ENCODE measurements at regions not wholly inside any gene's neighbourhood (a gene's known extent, or its start where the extent isn't known, plus 50 kb on each side); places are given as distances from the start of the nearest gene placed in this dataset.
"Not testable (repeated sequence)": the region's sequence is repeated elsewhere in the genome, so short reads cannot be mapped to it uniquely, and the experiment has no call there.

DNA sequence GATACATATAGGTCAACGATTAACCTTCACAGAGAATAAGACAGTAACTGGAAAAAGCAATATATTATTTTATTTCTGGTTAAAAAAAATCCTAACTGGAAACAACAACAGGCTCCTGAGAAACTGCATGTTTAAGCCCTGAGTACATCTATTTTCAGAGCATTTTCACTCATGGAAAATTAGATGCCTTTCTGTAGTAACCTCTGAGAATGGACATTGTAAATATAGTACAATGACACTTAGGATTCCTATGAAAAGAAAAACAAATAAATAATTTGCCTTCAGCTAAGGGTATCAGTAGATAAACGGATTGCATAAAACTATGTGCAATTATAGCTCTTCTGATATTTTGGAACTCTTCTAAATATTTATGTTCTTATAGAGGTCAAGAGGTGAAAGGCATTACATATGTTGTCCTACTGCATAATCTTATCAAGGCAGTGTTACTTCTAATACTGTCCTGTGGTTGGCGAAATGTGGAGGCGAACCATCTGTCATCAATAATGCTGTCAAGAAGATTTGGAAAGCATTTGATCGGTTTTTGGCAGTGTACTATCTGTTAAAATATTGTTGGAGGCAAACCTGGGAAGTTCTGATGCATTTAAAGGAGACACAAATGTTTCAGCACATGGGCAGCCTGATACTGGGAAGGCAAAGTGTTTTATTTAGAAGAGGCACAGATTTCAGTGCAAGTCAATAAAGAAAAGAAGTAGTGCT is 381.8 kb downstream of the BTG1 start:
- Histone ChIP-seq H3K27ac (ENCODE audit: low read depth, low read length) (no peak overlapping the region), H3K36me3 (ENCODE audit: insufficient read depth, low read length) (no peaks in the 10 kb centered on the region), H3K9me3 (ENCODE audit: insufficient read depth, low read depth, low read length) (0 out of 2 replicates have a peak, but pooled peaks cover 3% of the 10 kb centered on the region), H3K27me3 (ENCODE audit: insufficient read depth, low read length) (no peaks in the 10 kb centered on the region), H3K4me3 (ENCODE audit: low read length) (no peak overlapping the region), H3K4me1 (ENCODE audit: insufficient read depth, low read length) (no peaks in the 10 kb centered on the region), H3K9ac (ENCODE audit: low read depth, low read length) (no peak overlapping the region)
- WGBS, result 96% methylated on average over 4 of the region's 5 CpGs

DNA sequence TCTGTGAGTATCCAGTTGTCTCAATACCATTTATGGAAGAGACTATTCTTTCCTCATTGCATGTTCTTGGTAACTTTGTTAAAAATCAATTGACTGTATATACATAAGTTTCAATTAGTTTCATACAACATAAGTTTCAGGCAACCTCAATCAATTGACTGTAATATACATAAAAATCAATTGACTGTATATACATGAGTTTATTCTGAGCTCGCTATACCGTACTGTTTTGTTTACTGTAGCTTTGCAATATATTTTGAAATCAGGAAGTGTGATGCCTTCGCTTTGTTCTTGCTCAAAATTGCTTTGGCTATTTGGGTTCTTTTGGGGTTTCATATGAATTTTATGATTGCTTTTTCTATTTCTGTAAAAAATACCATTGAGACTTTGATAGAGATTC is 392.0 kb downstream of the BTG1 start:
- 99% methylated on average over 3 of the region's 3 CpGs for WGBS
- Histone ChIP-seq H3K36me3 (ENCODE audit: insufficient read depth, low read length) (no peaks in the 10 kb centered on the region), H3K27ac (ENCODE audit: low read depth, low read length) (no peak overlapping the region), H3K4me1 (ENCODE audit: insufficient read depth, low read length) (no peaks in the 10 kb centered on the region), H3K9ac (ENCODE audit: low read depth, low read length) (no peak overlapping the region), H3K4me3 (ENCODE audit: low read length) (no peak overlapping the region), H3K27me3 (ENCODE audit: insufficient read depth, low read length) (no peaks in the 10 kb centered on the region), H3K9me3 (ENCODE audit: insufficient read depth, low read depth, low read length) (peaks cover 13% of the 10 kb centered on the region; the same call in 1 of the 2 replicates)

DNA sequence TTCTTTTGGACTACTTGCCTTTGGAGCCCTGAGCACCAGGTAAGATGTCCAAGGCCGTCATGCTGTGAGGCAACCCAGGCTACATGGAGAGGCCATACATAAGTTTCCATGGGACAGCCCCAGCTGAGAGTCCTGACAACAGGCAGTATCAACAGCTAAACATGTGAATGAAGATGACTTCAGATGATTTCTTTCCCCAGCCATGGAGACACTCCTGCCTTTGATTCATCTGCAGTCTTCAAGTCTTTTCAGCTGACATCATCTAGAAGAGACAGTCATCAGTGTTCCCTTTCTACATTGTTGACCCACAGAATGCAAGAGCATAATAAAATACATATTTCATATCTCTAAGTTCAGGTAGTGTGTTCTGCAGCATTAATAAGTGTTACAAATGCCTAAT is 398.7 kb downstream of the BTG1 start:
- no peaks in the 10 kb centered on the region for H3K36me3 ChIP-seq (ENCODE audit: insufficient read depth, low read length)
- H3K27me3 ChIP-seq (ENCODE audit: insufficient read depth, low read length), result no peaks in the 10 kb centered on the region
- H3K4me1 ChIP-seq (ENCODE audit: insufficient read depth, low read length), result no peaks in the 10 kb centered on the region
- no peak overlapping the region for H3K9ac ChIP-seq (ENCODE audit: low read depth, low read length)
- 94% methylated on average over 1 of the region's 1 CpG for WGBS
- H3K4me3 ChIP-seq (ENCODE audit: low read length), result no peak overlapping the region
- no peaks in the 10 kb centered on the region for H3K9me3 ChIP-seq (ENCODE audit: insufficient read depth, low read depth, low read length)
- H3K27ac ChIP-seq (ENCODE audit: low read depth, low read length), result no peak overlapping the region

DNA sequence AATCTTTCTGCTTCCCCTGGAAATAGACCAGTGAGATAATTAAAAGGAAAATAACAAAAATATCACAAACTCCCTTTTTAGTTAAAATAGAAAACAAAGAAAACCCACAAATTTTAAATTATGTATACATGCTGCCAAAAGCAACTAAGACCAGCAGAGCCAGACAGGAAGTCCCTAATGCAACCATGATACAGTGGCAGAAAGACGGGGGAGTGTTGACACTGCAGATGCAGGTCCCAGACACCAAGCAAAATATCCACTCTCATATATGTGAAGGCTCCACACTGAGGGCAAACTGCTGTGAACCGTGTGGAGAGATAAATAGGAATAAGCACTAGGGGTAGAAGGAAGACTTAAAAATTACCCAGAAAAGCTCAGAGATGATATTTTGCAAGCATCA is 401.0 kb downstream of the BTG1 start:
- Histone ChIP-seq H3K4me1 (ENCODE audit: insufficient read depth, low read length) (no peaks in the 10 kb centered on the region), H3K27ac (ENCODE audit: low read depth, low read length) (no peak overlapping the region), H3K27me3 (ENCODE audit: insufficient read depth, low read length) (no peaks in the 10 kb centered on the region), H3K9me3 (ENCODE audit: insufficient read depth, low read depth, low read length) (no peaks in the 10 kb centered on the region), H3K4me3 (ENCODE audit: low read length) (no peak overlapping the region), H3K9ac (ENCODE audit: low read depth, low read length) (no peak overlapping the region), H3K36me3 (ENCODE audit: insufficient read depth, low read length) (no peaks in the 10 kb centered on the region)
- WGBS, result 100% methylated on average over 1 of the region's 2 CpGs

GRCh38 chr12:91743704-91744321 is 401.8 kb downstream of the BTG1 start:
- no peak overlapping the region for H3K27ac ChIP-seq (ENCODE audit: low read depth, low read length)
- no peaks in the 10 kb centered on the region for H3K36me3 ChIP-seq (ENCODE audit: insufficient read depth, low read length)
- 89% methylated on average over 7 of the region's 7 CpGs for WGBS
- H3K9ac ChIP-seq (ENCODE audit: low read depth, low read length), result no peak overlapping the region
- H3K4me3 ChIP-seq (ENCODE audit: low read length), result no peak overlapping the region
- H3K9me3 ChIP-seq (ENCODE audit: insufficient read depth, low read depth, low read length), result no peaks in the 10 kb centered on the region
- no peaks in the 10 kb centered on the region for H3K27me3 ChIP-seq (ENCODE audit: insufficient read depth, low read length)
- H3K4me1 ChIP-seq (ENCODE audit: insufficient read depth, low read length), result no peaks in the 10 kb centered on the region

GRCh38 chr12:91743280-91743679 is 402.4 kb downstream of the BTG1 start:
- Histone ChIP-seq H3K4me1 (ENCODE audit: insufficient read depth, low read length) (no peaks in the 10 kb centered on the region), H3K9me3 (ENCODE audit: insufficient read depth, low read depth, low read length) (no peaks in the 10 kb centered on the region), H3K27ac (ENCODE audit: low read depth, low read length) (no peak overlapping the region), H3K4me3 (ENCODE audit: low read length) (no peak overlapping the region), H3K36me3 (ENCODE audit: insufficient read depth, low read length) (no peaks in the 10 kb centered on the region), H3K27me3 (ENCODE audit: insufficient read depth, low read length) (no peaks in the 10 kb centered on the region), H3K9ac (ENCODE audit: low read depth, low read length) (no peak overlapping the region)
- 86% methylated on average over 5 of the region's 5 CpGs for WGBS

DNA sequence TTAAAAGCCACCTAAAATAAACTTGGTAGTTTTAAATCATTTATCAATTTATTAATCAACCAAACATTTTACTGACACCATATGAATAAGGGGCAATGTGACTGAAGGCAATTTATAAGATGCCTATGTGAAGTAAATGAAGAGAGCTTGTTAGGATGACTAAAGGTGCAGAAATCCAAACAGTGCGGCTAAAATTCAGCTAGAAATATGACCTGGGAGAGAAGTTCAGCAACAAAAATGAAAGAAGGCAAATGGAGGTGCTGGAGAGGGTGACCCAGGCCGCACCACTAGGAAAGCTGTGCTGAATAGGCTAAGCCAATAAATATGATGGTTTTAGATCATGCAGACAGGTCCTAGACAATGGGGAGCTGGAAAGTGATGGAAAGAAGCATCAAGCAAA is 403.7 kb downstream of the BTG1 start:
- Histone ChIP-seq H3K9ac (ENCODE audit: low read depth, low read length) (no peak overlapping the region), H3K27ac (ENCODE audit: low read depth, low read length) (no peak overlapping the region), H3K9me3 (ENCODE audit: insufficient read depth, low read depth, low read length) (no peaks in the 10 kb centered on the region), H3K4me3 (ENCODE audit: low read length) (no peak overlapping the region), H3K4me1 (ENCODE audit: insufficient read depth, low read length) (no peaks in the 10 kb centered on the region), H3K27me3 (ENCODE audit: insufficient read depth, low read length) (no peaks in the 10 kb centered on the region), H3K36me3 (ENCODE audit: insufficient read depth, low read length) (no peaks in the 10 kb centered on the region)
- WGBS, result 94% methylated on average over 2 of the region's 2 CpGs

DNA sequence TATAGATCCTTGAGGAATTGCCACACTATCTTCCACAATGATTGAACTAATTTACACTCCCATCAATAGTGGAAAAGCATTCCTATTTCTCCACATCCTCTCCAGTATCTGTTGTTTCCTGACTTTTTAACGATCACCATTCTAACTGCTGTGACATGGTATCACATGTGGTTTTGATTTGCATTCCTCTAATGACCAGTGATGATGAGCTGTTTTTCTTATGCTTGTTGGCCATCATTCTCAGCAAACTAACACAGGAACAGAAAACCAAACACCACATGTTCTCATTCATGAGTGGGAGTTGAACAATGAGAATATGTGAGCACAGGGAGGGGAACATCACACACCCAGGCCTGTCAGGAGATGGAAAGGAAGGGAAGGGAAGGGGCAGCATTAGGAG is 411.8 kb downstream of the BTG1 start:
- not testable (repeated sequence) for H3K27me3 ChIP-seq (ENCODE audit: insufficient read depth, low read length); H3K4me3 ChIP-seq (ENCODE audit: low read length); H3K27ac ChIP-seq (ENCODE audit: low read depth, low read length); H3K36me3 ChIP-seq (ENCODE audit: insufficient read depth, low read length); H3K9ac ChIP-seq (ENCODE audit: low read depth, low read length); H3K9me3 ChIP-seq (ENCODE audit: insufficient read depth, low read depth, low read length); H3K4me1 ChIP-seq (ENCODE audit: insufficient read depth, low read length)
- 100% methylated on average over 1 of the region's 1 CpG for WGBS

DNA sequence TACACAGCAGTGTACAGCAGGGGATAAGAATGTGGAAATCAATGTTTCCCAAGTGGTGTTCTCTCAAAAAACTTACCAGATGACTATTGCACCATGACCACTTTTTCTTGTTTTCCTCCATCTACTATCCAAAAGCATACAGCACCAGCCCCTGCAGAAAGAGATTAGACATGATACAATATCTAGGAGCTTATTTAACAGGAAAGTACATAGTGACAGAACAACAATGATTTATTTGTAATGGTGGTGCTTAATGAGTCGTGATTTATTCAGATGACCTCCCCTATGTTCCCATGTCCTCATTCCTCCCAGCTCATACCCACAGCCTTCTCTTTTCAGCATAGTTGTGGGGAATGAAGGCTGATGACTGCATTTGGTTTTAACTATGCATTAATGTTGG is 413.6 kb downstream of the BTG1 start:
- WGBS, result no CpG with 5 or more reads among the region's 1 CpG
- Histone ChIP-seq H3K4me1 (ENCODE audit: insufficient read depth, low read length) (no peaks in the 10 kb centered on the region), H3K9me3 (ENCODE audit: insufficient read depth, low read depth, low read length) (no peaks in the 10 kb centered on the region), H3K36me3 (ENCODE audit: insufficient read depth, low read length) (no peaks in the 10 kb centered on the region), H3K27ac (ENCODE audit: low read depth, low read length) (no peak overlapping the region), H3K4me3 (ENCODE audit: low read length) (no peak overlapping the region), H3K9ac (ENCODE audit: low read depth, low read length) (no peak overlapping the region), H3K27me3 (ENCODE audit: insufficient read depth, low read length) (no peaks in the 10 kb centered on the region)

- Histone ChIP-seq H3K27ac (ENCODE audit: low read depth, low read length) (no peak overlapping the region), H3K4me3 (ENCODE audit: low read length) (no peak overlapping the region), H3K9ac (ENCODE audit: low read depth, low read length) (no peak overlapping the region), H3K4me1 (ENCODE audit: insufficient read depth, low read length) (no peaks in the 10 kb centered on the region), H3K9me3 (ENCODE audit: insufficient read depth, low read depth, low read length) (no peaks in the 10 kb centered on the region), H3K36me3 (ENCODE audit: insufficient read depth, low read length) (no peaks in the 10 kb centered on the region), H3K27me3 (ENCODE audit: insufficient read depth, low read length) (no peaks in the 10 kb centered on the region)
- WGBS, result 95% methylated on average over 3 of the region's 4 CpGs
Observed at GRCh38 chr12:91729543-91729942, 416.1 kb downstream of the BTG1 start.

GRCh38 chr12:91723191-91723590 is 422.5 kb downstream of the BTG1 start:
- no peak overlapping the region for H3K4me3 ChIP-seq (ENCODE audit: low read length)

GRCh38 chr12:91722072-91722471 is 423.6 kb downstream of the BTG1 start:
- H3K36me3 ChIP-seq (ENCODE audit: insufficient read depth, low read length), result no peaks in the 10 kb centered on the region
- H3K27me3 ChIP-seq (ENCODE audit: insufficient read depth, low read length), result no peaks in the 10 kb centered on the region
- H3K4me1 ChIP-seq (ENCODE audit: insufficient read depth, low read length), result no peaks in the 10 kb centered on the region
- no peak overlapping the region for H3K27ac ChIP-seq (ENCODE audit: low read depth, low read length)
- H3K9ac ChIP-seq (ENCODE audit: low read depth, low read length), result no peak overlapping the region
- no peaks in the 10 kb centered on the region for H3K9me3 ChIP-seq (ENCODE audit: insufficient read depth, low read depth, low read length)
- H3K4me3 ChIP-seq (ENCODE audit: low read length), result no peak overlapping the region

More at GRCh38 chr12:91723191-91723590, 422.5 kb downstream of the BTG1 start:
- H3K27ac ChIP-seq (ENCODE audit: low read depth, low read length), result no peak overlapping the region
- H3K9ac ChIP-seq (ENCODE audit: low read depth, low read length), result no peak overlapping the region
- H3K9me3 ChIP-seq (ENCODE audit: insufficient read depth, low read depth, low read length), result no peaks in the 10 kb centered on the region
- no peaks in the 10 kb centered on the region for H3K36me3 ChIP-seq (ENCODE audit: insufficient read depth, low read length)
- no peaks in the 10 kb centered on the region for H3K27me3 ChIP-seq (ENCODE audit: insufficient read depth, low read length)
- H3K4me1 ChIP-seq (ENCODE audit: insufficient read depth, low read length), result no peaks in the 10 kb centered on the region
